ENCODE measurements at regions not wholly inside any gene's neighbourhood (a gene's known extent, or its start where the extent isn't known, plus 50 kb on each side); places are given as distances from the start of the nearest gene placed in this dataset.

DNA sequence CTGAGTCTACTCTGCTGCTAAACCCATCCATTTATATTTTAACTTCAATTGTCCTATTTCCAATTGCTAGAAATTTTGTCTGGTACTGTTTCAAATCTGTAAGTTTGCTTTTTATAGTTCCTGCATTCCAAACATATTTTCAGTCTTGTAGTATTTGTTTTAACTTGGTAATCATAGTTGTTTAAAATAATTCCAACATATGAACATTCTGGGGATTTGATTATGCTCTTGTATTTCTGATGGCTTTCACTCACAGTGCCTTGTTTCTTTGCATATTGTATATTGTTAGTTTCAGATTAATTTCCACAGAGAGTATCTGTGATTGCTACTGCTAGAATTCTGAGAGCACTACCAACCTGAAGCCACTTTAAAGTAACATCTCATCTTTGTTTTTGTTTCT lies 202.4 kb downstream of the ETAA1 start:
- TF ChIP-seq, protein P1, sequence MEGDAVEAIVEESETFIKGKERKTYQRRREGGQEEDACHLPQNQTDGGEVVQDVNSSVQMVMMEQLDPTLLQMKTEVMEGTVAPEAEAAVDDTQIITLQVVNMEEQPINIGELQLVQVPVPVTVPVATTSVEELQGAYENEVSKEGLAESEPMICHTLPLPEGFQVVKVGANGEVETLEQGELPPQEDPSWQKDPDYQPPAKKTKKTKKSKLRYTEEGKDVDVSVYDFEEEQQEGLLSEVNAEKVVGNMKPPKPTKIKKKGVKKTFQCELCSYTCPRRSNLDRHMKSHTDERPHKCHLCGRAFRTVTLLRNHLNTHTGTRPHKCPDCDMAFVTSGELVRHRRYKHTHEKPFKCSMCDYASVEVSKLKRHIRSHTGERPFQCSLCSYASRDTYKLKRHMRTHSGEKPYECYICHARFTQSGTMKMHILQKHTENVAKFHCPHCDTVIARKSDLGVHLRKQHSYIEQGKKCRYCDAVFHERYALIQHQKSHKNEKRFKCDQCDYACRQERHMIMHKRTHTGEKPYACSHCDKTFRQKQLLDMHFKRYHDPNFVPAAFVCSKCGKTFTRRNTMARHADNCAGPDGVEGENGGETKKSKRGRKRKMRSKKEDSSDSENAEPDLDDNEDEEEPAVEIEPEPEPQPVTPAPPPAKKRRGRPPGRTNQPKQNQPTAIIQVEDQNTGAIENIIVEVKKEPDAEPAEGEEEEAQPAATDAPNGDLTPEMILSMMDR (IDR thresholded peaks at IDR 0.05), result no peak
- TF ChIP-seq EP300 (IDR thresholded peaks at IDR 0.05) (no peak), POLR2A (IDR thresholded peaks at IDR 0.05) (no peak)

All from tibial nerve (tissue), 4 donors.